HG03571 (cell line): ENCODE measurements at regions not wholly inside any gene's neighbourhood (a gene's known extent, or its start where the extent isn't known, plus 50 kb on each side); places are given as distances from the start of the nearest gene placed in this dataset.
"Not testable (repeated sequence)": the region's sequence is repeated elsewhere in the genome, so short reads cannot be mapped to it uniquely, and the experiment has no call there.

Experiments used
- ATAC-seq: cut with Tn5 transposase; IDR thresholded peaks from one replicate; pipeline ENCODE4 v1.9.1; 2021; ENCODE audit not compliant: unreplicated experiment

GRCh38 chr2:8489751-8490150, 192.1 kb upstream of the ID2 start:
- ATAC-seq = no peak

DNA sequence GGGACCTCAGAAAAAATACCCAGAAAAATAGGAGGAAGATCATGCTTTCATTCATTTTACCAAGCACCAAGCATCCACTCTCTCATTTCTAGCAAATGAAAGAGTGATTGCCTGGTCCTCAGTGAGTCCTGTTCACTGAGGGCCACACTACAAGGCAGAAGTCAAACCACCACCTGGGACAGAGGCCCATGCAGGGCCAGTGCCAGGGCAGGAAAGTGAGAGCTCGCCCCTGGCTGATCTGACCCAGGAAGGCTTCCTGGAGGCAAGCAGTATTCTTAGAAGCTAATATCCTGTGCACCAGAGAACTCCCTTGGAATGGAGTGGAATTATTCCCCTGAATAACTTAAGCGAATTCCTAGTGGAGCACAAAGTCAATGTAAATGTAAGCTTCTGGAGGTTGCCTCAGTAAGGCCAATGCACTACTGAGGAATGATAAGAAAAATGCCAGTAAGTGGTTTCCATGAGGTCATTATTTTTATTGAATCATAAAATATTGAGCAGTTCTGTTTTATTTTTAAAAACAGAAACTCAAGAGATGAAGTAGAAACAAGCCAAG, 191.6 kb upstream of the ID2 start:
- ATAC-seq = no peak

GRCh38 chr2:8491296-8492027, 190.4 kb upstream of the ID2 start:
- ATAC-seq = no peak

- ATAC-seq = no peak
These were observed 187.7 kb upstream of the ID2 start for GRCh38 chr2:8494151-8494550.

DNA sequence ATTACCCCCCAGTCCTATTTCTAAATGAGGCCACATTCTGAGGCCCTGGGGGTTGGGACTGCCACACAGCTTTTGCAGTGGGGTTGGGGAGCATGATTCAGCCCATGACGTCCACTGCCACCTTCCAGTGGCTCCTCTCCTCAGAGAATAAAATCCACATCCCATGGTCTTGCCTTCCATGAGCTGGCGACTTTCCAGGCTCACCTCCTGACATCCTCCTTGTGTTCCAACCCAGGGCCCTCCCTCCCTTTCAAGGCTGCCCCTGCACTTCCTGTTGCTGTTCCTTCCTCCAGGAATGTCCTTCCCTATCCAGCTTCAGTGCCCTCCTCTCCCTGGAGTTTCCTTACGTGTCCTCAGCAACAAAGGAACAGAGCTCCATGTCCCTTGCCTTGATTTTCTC, 187.3 kb upstream of the ID2 start:
- no peak for ATAC-seq

DNA sequence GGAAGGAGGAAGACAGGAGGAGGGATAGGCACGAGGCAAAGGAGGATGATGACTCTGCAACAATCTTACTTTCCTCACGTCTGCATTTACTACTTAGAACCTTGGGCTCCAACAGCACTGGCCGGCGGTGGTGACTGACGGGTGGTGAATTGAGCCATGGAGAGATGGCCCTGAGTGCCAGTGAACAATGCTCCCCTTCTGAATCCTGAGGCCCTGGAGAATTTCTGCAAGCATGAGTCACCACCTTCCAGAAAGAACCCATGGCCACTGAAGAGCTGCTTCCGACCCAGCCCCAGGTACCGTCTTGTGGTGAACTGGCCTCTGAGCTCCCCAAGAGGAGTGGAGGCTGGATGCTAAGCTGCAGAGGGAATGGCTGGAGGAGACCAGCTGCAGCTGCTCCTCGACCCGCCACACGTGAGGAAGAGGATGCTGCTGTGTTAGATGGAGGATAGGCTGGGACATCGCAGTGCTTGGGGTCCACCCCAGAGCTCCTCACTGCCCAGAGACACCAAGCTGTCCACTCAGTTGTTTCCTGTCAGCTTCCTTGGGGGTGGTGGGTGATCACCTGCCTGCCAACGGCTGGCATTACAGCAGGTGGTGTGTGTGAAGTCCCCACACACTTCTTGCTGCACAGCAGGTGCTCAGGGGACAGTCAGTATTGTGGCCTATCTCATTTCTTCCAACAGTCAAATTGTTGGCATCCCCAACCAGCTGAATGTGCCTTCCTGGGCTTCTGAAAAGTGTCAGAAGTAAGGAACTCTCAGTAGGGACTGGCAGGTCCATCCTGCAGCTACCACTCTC, 186.5 kb upstream of the ID2 start:
- ATAC-seq = no peak

DNA sequence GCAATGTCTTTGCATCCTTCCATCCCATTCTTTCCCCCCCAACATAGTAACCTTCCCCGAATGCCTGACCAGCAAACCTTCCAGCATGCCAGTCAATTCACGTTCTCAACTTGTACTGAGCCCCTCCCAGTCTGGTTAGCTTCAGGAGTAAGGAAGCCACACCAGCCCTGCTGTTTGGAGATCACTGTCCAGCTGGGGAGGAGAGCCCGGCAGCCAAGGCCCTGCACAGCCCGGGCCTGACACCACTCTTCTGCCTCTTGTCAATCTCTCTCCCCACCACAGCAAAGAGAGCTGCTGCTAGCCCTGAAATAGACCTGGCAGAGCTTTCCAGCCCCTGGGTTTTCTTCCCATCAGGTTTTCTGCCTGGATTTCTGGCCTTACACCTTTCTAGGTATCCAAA, 185.8 kb upstream of the ID2 start:
- no peak for ATAC-seq

DNA sequence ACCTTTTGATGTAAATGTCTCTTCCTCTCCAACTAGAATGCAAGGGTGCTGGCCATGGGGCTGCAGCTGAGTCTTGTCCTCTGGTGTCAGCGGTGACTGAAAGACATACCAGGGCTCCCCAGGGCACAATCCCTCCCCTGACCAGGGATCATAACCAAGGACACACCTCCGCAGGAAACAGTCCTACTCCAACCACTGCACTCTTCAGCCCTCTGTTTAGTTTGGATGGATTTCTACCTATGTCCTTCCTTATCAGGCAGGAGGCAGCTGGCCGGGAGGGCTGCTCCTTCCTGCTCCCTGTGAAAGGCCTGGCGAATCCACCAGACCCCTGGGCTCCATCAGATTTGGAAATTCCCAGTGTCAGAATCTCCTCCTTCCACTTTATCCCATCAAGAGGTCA, 185.2 kb upstream of the ID2 start:
- ATAC-seq = no peak

DNA sequence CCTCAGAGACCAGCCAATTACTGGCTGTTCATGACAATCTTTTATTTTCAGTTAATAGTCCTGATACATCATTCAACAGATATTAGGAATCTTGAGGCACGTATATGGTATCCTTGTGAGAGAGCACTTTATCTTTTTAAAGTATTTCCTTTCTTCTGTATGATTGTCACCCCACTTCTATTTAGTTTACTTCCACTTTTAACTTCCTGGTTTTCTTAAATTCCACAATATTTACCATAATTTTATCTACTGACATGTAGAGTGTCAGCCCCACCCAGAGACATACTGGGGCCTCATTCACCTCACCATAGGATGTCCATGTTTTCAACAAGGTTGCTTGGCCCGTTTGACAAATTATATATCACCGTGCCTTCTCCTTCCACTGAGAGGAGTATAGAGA, 182.9 kb upstream of the ID2 start:
- no peak for ATAC-seq

DNA sequence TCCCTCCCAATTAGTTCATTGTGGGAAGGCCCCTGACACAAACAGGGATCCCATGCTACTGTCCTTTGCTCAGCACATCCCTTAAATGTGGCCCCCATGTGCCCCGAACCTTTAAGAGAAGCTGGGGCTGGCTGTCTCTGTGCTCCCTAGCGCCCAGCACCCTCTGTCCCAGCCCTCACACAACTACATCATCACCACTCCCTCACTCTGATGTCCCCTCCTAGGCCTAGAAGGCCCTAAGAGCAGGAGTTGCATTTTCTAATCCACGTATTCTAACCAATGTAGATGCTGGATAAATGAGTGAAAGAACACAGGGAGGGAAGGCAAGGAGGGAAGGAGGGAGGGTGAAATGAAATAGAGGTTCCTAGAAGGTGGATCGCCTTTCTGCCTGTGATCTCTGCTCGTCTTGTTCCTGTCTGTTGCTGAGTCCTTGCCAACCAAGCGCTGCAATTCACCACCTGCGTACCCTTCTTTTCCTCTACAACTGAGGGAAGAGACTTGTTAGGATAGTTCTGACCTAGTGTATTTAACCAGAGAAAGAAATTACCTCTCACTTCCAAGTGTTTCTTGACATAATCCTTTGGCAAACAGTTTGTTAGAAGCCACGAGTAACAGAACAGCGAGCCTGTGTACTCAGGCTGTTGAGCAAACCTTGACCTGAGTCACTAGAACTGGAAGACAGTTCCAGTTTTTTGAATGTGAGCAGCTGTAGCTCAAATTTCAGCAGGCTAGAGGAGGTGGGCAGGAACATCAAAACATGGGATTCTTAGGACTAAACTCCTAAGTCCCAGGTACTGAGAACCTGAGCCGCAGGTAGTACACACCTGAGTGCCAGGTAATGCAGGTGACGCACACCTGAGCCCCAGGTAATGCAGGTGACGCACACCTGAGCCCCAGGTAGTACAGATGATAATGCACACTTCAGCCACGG, 181.5 kb upstream of the ID2 start:
- no peak for ATAC-seq

- ATAC-seq = no peak
These were observed 180.7 kb upstream of the ID2 start for GRCh38 chr2:8501061-8501720.

- no peak for ATAC-seq
These were observed 179.5 kb upstream of the ID2 start for GRCh38 chr2:8502316-8502715.

DNA sequence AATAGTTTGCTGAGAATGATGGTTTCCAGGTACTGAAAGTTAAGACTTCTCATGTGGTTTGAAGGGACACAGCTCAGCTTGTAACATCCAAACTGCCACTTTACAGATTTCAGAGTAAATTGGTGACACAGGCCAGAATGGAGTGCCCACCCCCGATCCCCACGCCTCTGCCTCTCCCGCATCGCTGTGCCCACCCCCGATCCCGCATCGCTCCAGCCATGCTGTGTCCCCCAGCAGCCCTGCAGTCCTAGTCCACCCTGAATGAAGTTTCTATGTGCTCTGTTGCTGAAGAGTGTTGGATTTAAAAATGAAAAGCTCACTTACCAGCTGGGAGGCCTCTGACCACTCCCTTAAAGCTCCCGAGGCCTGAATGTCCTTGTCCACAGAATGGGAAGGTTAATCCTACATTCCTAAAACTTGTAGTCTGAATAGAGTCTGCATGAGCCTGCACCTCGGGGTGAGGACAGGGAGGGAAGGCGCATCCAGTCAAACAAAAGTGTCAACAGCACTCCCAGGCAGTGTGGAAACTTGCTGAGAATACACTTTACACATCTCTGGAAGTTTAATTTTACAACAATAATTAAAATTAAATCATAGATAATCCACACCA, 176.4 kb upstream of the ID2 start:
- no peak for ATAC-seq

- no peak for ATAC-seq
These were observed 175.1 kb upstream of the ID2 start for GRCh38 chr2:8506746-8507145.

GRCh38 chr2:8508766-8509165, 173.1 kb upstream of the ID2 start:
- ATAC-seq = no peak

GRCh38 chr2:8509621-8510020, 172.2 kb upstream of the ID2 start:
- ATAC-seq = no peak

DNA sequence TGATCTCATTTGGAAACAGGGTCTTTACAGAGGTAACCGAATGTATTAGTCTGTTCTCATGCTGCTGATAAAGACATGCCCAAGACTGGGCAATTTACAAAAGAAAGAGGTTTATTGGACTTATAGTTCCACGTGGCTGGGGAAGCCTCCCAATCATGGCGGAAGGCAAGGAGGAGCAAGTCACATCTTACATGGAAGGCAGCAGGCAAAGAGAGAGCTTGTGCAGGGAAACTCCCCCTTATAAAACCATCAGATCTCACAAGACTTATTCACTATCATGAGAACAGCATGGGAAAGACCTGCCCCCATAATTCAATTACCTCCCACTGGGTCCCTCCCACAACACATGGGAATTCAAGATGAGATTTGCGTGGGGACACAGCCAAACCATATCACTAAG, 171.8 kb upstream of the ID2 start:
- ATAC-seq = not testable (repeated sequence)

GRCh38 chr2:8510519-8510918, 171.3 kb upstream of the ID2 start:
- no peak for ATAC-seq

DNA sequence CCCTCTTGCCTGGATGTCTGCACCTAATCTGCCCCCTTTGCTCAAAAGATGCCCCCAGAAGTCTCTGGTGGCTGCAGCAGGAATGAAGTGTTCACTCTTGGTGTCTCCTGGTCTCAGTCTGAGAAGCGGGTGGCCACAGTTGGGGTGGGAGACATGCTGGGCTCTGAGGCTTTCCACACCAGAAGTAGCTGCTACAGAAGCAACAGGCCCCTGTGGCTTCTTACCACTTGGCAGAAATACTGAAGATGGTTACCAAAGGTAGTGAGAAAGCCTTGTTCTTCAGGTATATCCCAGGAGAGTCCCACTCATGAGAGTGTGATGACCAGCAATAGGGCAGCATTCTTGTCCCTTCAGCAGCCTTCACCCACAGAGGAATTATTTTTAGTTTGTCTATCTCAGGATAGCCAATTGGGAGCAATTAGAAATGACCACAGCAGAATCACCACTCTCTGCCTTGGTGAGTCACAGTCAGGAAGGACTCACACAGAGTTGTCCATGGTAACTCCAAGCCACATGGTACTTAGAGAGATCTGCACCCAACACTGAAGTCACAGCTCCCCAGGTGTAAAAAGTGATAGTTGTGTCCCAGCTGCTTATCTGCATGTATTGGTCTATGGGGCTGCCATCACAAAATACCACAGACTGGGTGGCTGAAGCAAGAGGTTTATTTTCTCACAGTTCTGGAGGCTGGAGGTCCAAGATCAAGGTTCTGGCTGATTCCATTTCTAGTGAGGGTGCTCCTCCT, 169.8 kb upstream of the ID2 start:
- ATAC-seq = no peak
